HUES64 (cell line): ENCODE measurements at regions not wholly inside any gene's neighbourhood (a gene's known extent, or its start where the extent isn't known, plus 50 kb on each side); places are given as distances from the start of the nearest gene placed in this dataset.

ENCODE experiments used
- H3K27ac ChIP-seq: 2 replicates; pipeline ENCODE4 v1.7.0; 2013; ENCODE audit warnings: low read depth, low read length, inconsistent platforms
- H3K27me3 ChIP-seq: 2 replicates; pipeline ENCODE4 v1.6.1; 2013; ENCODE audit warnings: mild to moderate bottlenecking, low read length; ENCODE audit not compliant: insufficient read depth
- H3K36me3 ChIP-seq: 2 replicates; pipeline ENCODE4 v1.6.1; 2013; ENCODE audit warnings: mild to moderate bottlenecking, low read length; ENCODE audit not compliant: insufficient read depth
- H3K4me1 ChIP-seq: 2 replicates; pipeline ENCODE4 v1.6.1; 2013; ENCODE audit warnings: mild to moderate bottlenecking, low read length, moderate library complexity; ENCODE audit not compliant: insufficient read depth
- H3K4me3 ChIP-seq: 2 replicates; pipeline ENCODE4 v1.5.1; 2013; ENCODE audit warnings: mild to moderate bottlenecking, low read length, moderate library complexity
- H3K9ac ChIP-seq: 2 replicates; pipeline ENCODE4 v1.6.1; 2013; ENCODE audit warnings: mild to moderate bottlenecking, low read depth, low read length
- H3K9me3 ChIP-seq: 2 replicates; pipeline ENCODE4 v1.6.1; 2013; ENCODE audit warnings: low read depth, low read length; ENCODE audit not compliant: insufficient read depth
- WGBS: fragments of 150-250, 120-280 bp; methylation state at CpG from one replicate; pipeline ENCODE4 v1.1.7; 2013; ENCODE audit warnings: missing lambda C conversion rate; 5-methylcytosine and 5-hydroxymethylcytosine counted together

DNA sequence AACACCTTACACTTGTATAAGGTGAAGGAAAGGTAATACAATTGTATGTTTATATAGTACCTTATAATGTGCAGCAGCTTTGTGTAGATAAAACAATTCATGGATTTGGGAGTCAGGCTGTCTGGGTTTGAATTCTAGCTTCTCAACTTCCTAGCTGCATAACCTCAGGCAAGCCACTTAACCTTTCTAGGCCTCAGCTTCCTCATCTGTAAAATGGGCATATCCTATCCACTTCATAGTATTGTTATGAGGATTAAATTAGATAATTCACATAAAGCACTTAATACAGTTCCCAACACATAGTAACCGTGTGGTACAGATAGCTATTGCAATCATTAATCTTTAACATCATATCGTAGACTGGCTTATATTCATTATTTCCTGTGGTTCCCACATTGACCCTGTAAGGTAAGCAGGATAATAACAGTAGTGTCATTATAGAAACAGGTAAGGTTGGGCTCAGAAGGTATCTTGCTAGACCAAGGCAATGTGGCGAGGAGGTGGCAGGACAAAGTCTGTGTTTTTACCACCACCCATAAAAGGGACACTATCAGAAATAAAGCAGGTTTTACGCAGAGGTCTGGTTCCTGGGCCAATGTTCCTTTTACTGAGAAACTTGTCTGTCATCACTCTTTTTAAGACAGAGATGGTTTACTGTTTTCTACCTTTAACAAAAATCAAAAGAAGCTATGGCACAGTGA is 334.1 kb downstream of the RRAGC start:
- H3K4me1 ChIP-seq: no peaks in the 10 kb centered on the region
- 98% methylated on average over 4 of the region's 4 CpGs for WGBS
- no peak overlapping the region for H3K9ac ChIP-seq
- H3K36me3 ChIP-seq: no peaks in the 10 kb centered on the region
- no peak overlapping the region for H3K4me3 ChIP-seq
- H3K27me3 ChIP-seq: no peaks in the 10 kb centered on the region
- no peak overlapping the region for H3K27ac ChIP-seq
- H3K9me3 ChIP-seq: no peaks in the 10 kb centered on the region

DNA sequence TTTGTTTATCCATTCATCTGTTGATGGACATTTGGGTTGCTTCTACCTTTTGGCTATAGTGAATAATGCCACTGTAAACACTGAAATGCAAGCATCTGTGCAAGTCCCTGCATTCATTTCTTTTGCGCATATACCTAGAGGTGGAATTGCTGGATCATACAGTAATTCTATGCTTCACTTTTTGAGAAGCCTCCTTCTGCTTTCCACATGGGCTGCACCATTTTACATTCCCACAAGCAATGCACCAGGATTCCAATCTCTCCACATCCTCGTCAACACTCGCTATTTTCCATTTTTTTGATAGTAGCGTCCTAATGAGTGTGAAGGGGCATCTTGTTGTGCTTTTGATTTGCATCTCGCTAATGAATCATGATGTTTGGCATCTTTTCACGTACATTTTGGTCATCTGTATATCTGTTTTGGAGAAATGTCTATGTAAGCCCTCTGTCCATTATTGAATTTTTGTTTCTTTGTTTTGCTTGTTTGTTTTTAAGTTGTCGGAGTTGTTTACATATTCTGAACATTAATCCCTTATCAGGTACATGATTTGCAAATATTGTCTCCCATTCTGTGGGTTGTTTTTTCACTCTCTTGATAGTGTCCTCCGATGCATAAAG is 335.4 kb downstream of the RRAGC start:
- Histone ChIP-seq H3K27ac (no peak overlapping the region), H3K4me3 (no peak overlapping the region), H3K27me3 (no peaks in the 10 kb centered on the region), H3K36me3 (no peaks in the 10 kb centered on the region), H3K4me1 (no peaks in the 10 kb centered on the region), H3K9me3 (no peaks in the 10 kb centered on the region), H3K9ac (no peak overlapping the region)
- 94% methylated on average over 8 of the region's 8 CpGs for WGBS

DNA sequence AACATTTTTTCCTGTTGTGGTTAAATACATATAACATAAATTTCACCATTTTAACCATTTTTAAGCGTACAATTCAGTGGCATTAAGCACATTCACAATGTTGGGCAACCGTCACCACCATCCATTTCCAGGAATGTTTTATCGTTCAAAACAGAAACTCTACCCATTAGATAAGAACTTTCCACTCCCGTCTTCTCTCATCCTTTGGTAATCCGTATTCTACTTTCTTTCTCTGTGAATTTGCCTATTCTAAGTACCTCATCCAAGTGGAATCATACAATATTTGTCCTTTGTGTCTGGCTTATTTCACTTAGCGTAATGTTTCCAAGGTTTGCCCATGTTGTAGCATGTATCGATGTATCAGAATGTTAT is 336.0 kb downstream of the RRAGC start:
- H3K9ac ChIP-seq: no peak overlapping the region
- H3K27me3 ChIP-seq: no peaks in the 10 kb centered on the region
- H3K27ac ChIP-seq: no peak overlapping the region
- H3K4me1 ChIP-seq: no peaks in the 10 kb centered on the region
- no peak overlapping the region for H3K4me3 ChIP-seq
- 92% methylated on average over 6 of the region's 7 CpGs for WGBS
- H3K36me3 ChIP-seq: no peaks in the 10 kb centered on the region
- no peaks in the 10 kb centered on the region for H3K9me3 ChIP-seq

DNA sequence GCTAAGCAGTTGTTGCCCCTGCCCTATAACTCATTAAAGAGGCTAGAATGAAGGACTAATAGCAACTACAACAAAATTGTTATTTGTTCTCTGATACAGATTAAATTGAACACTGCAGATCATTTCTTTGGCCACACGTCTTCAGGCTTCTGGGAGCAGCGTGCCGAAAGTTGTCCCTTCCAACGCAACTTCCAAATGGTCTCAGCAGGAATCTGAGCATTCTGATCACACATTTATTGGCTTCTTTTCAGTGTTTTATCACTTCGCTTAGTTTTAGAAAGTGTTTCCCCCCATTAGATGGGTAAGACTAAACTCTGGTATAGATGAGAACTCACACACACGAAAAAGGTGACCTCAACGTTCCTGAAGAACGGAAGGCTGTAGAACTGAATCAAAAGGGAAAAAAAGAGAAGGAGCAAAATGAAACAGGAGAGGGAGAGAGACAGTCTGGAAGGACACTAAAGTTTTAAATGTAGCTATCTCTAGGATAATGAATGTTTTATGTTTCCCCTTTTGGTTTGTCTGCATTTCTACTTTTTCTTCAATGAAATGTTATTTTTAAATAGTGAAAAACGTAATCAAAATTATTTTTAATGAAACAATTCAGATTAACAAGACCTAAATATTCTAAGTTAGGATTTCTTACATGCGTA is 336.5 kb downstream of the RRAGC start:
- WGBS: 85% methylated on average over 7 of the region's 10 CpGs
- Histone ChIP-seq H3K4me3 (no peak overlapping the region), H3K27me3 (no peaks in the 10 kb centered on the region), H3K9me3 (no peaks in the 10 kb centered on the region), H3K27ac (no peak overlapping the region), H3K36me3 (no peaks in the 10 kb centered on the region), H3K9ac (no peak overlapping the region), H3K4me1 (no peaks in the 10 kb centered on the region)

DNA sequence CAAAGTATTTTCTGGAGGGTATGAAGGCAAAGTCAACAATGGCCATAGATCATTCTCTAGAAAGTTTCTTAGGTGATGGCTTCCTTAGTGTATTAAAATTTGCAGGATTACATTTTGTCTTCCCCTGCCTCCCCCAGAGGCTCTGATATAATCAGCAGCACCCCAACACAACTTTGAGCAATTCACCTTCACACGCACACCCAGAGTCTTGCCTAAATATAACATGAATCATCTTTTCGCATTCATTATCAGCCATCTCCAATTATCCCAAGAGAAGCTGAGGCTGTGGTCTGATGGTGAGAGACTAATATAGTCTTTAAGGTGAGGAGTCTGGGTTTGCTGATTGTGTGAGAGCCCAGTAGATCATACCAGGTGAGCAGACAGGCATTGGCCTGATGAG is 343.0 kb downstream of the RRAGC start:
- no peak overlapping the region for H3K9ac ChIP-seq
- H3K4me3 ChIP-seq: no peak overlapping the region
- no peaks in the 10 kb centered on the region for H3K36me3 ChIP-seq
- H3K27ac ChIP-seq: no peak overlapping the region
- no peaks in the 10 kb centered on the region; the same call in 1 of the 2 replicates for H3K27me3 ChIP-seq
- no peaks in the 10 kb centered on the region for H3K4me1 ChIP-seq
- 98% methylated on average over 2 of the region's 2 CpGs for WGBS
- no peaks in the 10 kb centered on the region for H3K9me3 ChIP-seq

DNA sequence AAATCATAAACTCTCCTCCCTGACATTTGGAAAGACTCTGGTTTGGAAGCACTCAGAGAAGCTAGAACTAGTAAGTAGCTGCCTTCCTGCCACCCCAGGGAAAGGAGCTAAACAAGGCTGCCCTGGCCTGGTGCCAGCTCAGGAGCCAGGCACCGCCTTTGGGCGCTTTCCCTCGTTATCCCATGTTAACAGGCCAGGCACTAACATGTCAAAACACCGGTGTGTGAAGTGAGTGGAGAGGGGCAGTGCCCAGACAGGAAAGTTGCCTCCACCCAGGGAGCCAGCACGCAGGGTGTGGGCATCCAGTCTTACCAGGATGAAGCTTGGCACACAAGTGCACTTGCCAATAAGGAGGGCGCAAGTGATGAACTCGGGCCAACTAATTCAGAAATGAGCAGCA is 346.8 kb downstream of the RRAGC start:
- Histone ChIP-seq H3K27ac (no peak overlapping the region), H3K27me3 (no peaks in the 10 kb centered on the region; the same call in 1 of the 2 replicates), H3K9me3 (no peaks in the 10 kb centered on the region), H3K36me3 (no peaks in the 10 kb centered on the region), H3K9ac (no peak overlapping the region), H3K4me1 (peaks cover 12% of the 10 kb centered on the region), H3K4me3 (no peak overlapping the region)
- WGBS: 92% methylated on average over 7 of the region's 7 CpGs

DNA sequence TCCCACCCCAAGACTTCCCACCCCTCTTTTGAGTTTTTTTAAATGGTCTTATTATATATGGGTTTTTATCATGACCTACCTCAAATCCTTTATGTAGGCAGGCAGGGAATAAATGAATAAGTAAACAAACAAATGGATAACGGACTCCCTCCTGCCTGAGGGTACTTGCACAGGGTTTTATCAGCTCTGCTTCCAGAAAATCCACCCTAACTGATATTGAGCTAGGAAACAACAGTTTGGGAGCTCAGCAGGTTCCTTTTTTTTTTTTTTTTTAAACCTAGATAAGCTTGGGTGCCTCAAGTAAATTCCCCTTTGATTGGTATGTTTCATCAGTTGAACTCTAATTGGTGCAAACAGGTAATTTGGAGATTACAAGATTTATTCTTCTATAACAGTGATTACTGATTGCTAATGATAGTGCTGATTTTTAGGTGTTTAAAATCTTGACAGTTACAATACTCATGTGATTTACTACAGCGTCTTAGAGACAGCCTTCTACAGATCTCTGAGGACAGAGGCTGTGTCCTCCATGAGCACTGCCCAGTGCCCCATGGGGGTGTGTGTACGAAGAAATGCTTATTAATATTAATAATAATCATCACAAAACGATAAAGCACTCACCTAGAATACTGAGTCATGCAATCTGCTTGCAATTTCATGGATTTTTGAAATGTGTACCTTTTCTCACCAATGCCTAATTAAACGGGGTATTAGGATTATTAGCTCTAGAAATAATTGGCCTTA is 347.4 kb downstream of the RRAGC start:
- no peaks in the 10 kb centered on the region for H3K36me3 ChIP-seq
- H3K27ac ChIP-seq: no peak overlapping the region
- H3K4me3 ChIP-seq: no peak overlapping the region
- 47% methylated on average over 1 of the region's 5 CpGs for WGBS
- peaks cover 14% of the 10 kb centered on the region for H3K4me1 ChIP-seq
- H3K9ac ChIP-seq: no peak overlapping the region
- H3K9me3 ChIP-seq: no peaks in the 10 kb centered on the region
- H3K27me3 ChIP-seq: no peaks in the 10 kb centered on the region; the same call in 1 of the 2 replicates

DNA sequence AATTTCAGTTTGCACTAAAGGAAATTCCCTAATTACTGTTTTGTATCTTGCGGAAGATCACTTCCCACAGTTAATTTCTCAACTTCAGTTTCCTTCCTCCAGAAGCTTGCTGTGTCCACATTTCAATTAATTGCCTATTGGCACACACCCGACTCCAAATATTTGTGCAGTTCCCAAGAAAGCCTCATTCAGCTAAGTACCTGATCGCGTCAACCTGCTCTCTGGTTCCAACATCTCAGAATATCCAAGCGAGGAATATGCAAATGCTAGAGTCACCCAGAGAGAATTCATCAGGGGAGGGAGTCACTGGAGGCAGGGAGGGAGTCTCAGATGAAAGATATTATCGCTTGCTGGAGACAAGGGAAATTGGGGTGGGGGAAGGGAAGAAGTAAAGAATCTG is 351.3 kb downstream of the RRAGC start:
- WGBS: 51% methylated on average over 6 of the region's 6 CpGs
- H3K4me1 ChIP-seq: peaks cover 14% of the 10 kb centered on the region
- H3K9ac ChIP-seq: no peak overlapping the region
- H3K27ac ChIP-seq: no peak overlapping the region
- no peaks in the 10 kb centered on the region for H3K36me3 ChIP-seq
- H3K4me3 ChIP-seq: no peak overlapping the region
- no peaks in the 10 kb centered on the region for H3K27me3 ChIP-seq
- H3K9me3 ChIP-seq: no peaks in the 10 kb centered on the region

DNA sequence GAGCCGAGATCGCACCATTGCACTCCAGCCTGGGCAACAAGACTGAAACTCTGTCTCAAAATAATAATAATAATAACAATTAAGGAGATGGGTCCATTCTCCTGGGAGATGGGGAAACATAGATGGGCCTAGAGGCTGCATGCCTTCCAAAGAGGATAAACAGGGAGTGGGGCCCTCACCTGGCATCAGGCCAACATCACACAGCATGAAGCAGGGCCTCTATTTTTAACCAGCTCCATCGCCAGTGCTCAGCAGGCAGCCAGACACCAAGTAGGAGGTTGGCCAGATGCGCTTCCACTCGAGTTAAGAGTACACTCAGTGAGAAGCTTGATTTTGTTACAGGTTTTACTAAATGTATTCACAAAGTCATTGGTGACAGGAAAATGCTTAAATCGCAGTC is 352.0 kb downstream of the RRAGC start:
- Histone ChIP-seq H3K9me3 (no peaks in the 10 kb centered on the region), H3K4me1 (peaks cover 14% of the 10 kb centered on the region), H3K27me3 (no peaks in the 10 kb centered on the region), H3K9ac (no peak overlapping the region), H3K36me3 (no peaks in the 10 kb centered on the region), H3K27ac (no peak overlapping the region), H3K4me3 (no peak overlapping the region)
- WGBS: 86% methylated on average over 5 of the region's 6 CpGs

DNA sequence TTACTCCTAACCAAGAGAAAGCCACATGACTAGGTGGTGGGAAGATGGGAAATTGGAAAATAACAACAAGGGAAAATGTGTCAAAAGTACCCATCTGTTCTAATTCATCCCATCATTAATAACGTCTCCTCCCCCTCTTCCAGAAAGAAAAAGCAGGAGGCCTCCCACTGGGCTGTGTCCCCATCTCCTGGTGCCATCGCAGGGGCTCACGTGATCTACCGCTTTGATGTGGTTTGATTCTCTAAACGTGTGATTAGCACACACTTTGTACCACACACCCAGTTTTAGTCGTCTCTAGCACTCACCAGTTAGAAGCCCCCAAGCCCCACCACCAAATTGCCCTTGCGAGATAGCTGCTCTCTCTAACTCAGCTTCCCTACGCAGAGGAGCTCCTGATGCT is 353.6 kb downstream of the RRAGC start:
- WGBS: 41% methylated on average over 8 of the region's 8 CpGs
- no peaks in the 10 kb centered on the region for H3K27me3 ChIP-seq
- no peaks in the 10 kb centered on the region for H3K9me3 ChIP-seq
- H3K36me3 ChIP-seq: no peaks in the 10 kb centered on the region
- no peak overlapping the region for H3K27ac ChIP-seq
- H3K4me1 ChIP-seq: peaks cover 12% of the 10 kb centered on the region
- no peak overlapping the region for H3K9ac ChIP-seq
- no peak overlapping the region for H3K4me3 ChIP-seq

DNA sequence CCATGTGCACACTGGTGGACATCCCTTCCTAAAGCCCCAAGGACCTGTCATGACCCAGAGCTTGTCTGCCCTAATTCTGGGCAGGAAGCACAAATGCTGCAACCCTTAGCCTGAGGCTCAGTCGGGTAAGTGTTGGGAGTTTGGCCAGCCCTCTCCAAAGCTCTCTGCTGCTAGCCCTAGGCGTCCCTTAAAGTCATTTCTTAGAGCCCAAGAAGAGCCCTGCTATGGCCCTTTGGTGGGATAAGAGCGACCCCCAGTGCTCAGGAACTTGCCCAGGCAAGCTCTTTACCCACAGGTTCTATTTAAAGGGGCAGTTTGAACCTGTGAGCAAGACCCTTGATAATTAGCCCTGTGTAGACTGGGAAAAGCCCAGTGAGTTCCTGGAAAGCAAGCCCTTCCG is 356.8 kb downstream of the RRAGC start:
- Histone ChIP-seq H3K4me3 (no peak overlapping the region), H3K27me3 (no peaks in the 10 kb centered on the region), H3K9ac (no peak overlapping the region), H3K36me3 (no peaks in the 10 kb centered on the region), H3K4me1 (peaks cover 26% of the 10 kb centered on the region), H3K9me3 (no peaks in the 10 kb centered on the region), H3K27ac (no peak overlapping the region)
- WGBS: 31% methylated on average over 4 of the region's 4 CpGs
